Type B pancreatic cell (in vitro differentiated cells): ENCODE measurements at regions not wholly inside any gene's neighbourhood (a gene's known extent, or its start where the extent isn't known, plus 50 kb on each side); places are given as distances from the start of the nearest gene placed in this dataset.

Experiments
- DNase-seq: peaks from one replicate; pipeline ENCODE4 v3.0.0; 2021; ENCODE audit warnings: mixed read lengths; ENCODE audit not compliant: unreplicated experiment; ENCODE audit errors: extremely low spot score
- H3K27ac Mint-ChIP-seq: 2 replicates; pipeline ENCODE4 v1.8.0; 2021; ENCODE audit warnings: mild to moderate bottlenecking, mixed read lengths
- H3K27me3 Mint-ChIP-seq: 2 replicates; pipeline ENCODE4 v1.8.0; 2021; ENCODE audit warnings: mixed read lengths
- H3K36me3 Mint-ChIP-seq: 2 replicates; pipeline ENCODE4 v1.8.0; 2021; ENCODE audit warnings: mixed read lengths
- H3K4me1 Mint-ChIP-seq: one replicate; pipeline ENCODE4 v1.8.0; 2021; ENCODE audit warnings: mixed read lengths; ENCODE audit not compliant: unreplicated experiment
- H3K4me3 Mint-ChIP-seq: 2 replicates; pipeline ENCODE4 v1.8.0; 2021; ENCODE audit warnings: mild to moderate bottlenecking, mixed read lengths
- H3K9me3 Mint-ChIP-seq: 2 replicates; pipeline ENCODE4 v1.8.0; 2021; ENCODE audit warnings: mixed read lengths
- CTCF ChIP-seq: fragments of 200-600 bp; sonication (generic); conservative IDR thresholded peaks from 2 replicates; pipeline ENCODE4 v1.5.0; 2021; ENCODE audit warnings: antibody characterized with exemption, mild to moderate bottlenecking

GRCh38 chr6:148674306-148674705, 72.5 kb upstream of the UST start:
- H3K4me1 Mint-ChIP-seq, result no peaks in the 10 kb centered on the region
- TF ChIP-seq CTCF, result no peak
- no peaks in the 10 kb centered on the region for H3K36me3 Mint-ChIP-seq
- no peak for DNase-seq
- no peaks in the 10 kb centered on the region for H3K27me3 Mint-ChIP-seq
- no peak overlapping the region for H3K4me3 Mint-ChIP-seq
- H3K27ac Mint-ChIP-seq, result no peak overlapping the region
- H3K9me3 Mint-ChIP-seq, result peaks cover 2% of the 10 kb centered on the region

GRCh38 chr6:148677594-148678476, 69.0 kb upstream of the UST start:
- H3K4me3 Mint-ChIP-seq, result no peak overlapping the region
- no peak overlapping the region for H3K27ac Mint-ChIP-seq
- H3K27me3 Mint-ChIP-seq, result peaks cover under 1% of the 10 kb centered on the region
- H3K9me3 Mint-ChIP-seq, result no peaks in the 10 kb centered on the region
- no peaks in the 10 kb centered on the region for H3K36me3 Mint-ChIP-seq
- peaks cover under 1% of the 10 kb centered on the region for H3K4me1 Mint-ChIP-seq
- no peak for TF ChIP-seq CTCF
- DNase-seq, result no peak

DNA sequence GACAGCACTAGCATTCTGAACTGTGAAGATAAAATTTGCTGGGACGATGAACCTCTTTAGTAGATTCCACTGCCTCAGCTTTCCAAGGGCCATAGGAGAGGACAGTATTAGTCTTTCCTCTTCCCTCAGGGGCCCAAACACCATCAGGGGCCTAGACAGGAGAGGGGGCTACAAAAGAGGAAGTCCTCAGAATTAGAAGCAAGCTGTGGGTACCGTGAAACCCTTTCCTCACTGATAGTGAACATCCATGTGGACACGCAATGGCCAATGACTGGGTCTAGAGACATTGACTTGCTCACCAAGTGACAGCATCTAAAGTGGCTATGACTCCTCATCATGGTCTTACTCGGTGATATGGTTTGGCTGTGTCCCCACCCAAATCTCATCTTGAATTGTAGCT, 68.1 kb upstream of the UST start:
- Mint-ChIP-seq H3K4me1 (peaks cover 5% of the 10 kb centered on the region), H3K27me3 (peaks cover 4% of the 10 kb centered on the region), H3K27ac (no peak overlapping the region), H3K36me3 (no peaks in the 10 kb centered on the region), H3K9me3 (no peaks in the 10 kb centered on the region), H3K4me3 (no peak overlapping the region)
- DNase-seq, result no peak
- TF ChIP-seq CTCF, result no peak

DNA sequence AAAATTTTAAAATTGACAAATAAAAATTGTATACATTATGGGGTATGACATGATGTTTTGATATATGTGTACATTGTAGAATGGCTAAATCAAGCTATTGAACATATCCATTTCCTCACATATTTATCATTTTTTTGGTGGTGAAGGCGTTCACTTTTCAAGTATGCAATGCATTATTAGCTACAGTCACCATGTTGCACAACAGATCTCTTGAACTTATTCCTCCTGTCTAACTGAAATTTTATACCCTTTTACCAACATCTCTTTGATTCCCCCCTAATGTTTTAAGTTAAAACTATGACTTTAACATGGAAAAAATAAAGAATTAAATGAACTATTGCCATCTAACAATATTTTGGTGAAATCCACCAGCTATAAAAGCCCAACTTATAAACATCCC, 65.2 kb upstream of the UST start:
- TF ChIP-seq CTCF, result no peak
- no peaks in the 10 kb centered on the region for H3K9me3 Mint-ChIP-seq
- peaks cover 4% of the 10 kb centered on the region for H3K27me3 Mint-ChIP-seq
- H3K27ac Mint-ChIP-seq, result no peak overlapping the region
- no peak overlapping the region for H3K4me3 Mint-ChIP-seq
- H3K36me3 Mint-ChIP-seq, result no peaks in the 10 kb centered on the region
- DNase-seq, result no peak
- peaks cover 5% of the 10 kb centered on the region for H3K4me1 Mint-ChIP-seq

- no peaks in the 10 kb centered on the region for H3K36me3 Mint-ChIP-seq
- H3K27me3 Mint-ChIP-seq, result peaks cover 4% of the 10 kb centered on the region
- DNase-seq, result no peak
- peaks cover 5% of the 10 kb centered on the region for H3K4me1 Mint-ChIP-seq
- no peaks in the 10 kb centered on the region for H3K9me3 Mint-ChIP-seq
- H3K4me3 Mint-ChIP-seq, result no peak overlapping the region
- no peak for TF ChIP-seq CTCF
- no peak overlapping the region for H3K27ac Mint-ChIP-seq
Measured at GRCh38 chr6:148682252-148682651, 64.6 kb upstream of the UST start.
